Hepatocyte (in vitro differentiated cells): ENCODE measurements at regions not wholly inside any gene's neighbourhood (a gene's known extent, or its start where the extent isn't known, plus 50 kb on each side); places are given as distances from the start of the nearest gene placed in this dataset.
"Not testable (repeated sequence)": the region's sequence is repeated elsewhere in the genome, so short reads cannot be mapped to it uniquely, and the experiment has no call there.

Source experiments
- DNase-seq: peaks from one replicate; pipeline ENCODE4 v3.0.0-alpha.2; 2016; ENCODE audit warnings: low spot score
- H2AFZ ChIP-seq: fragments of 200-600 bp; sonication (generic); 2 replicates; pipeline ENCODE4 v1.6.0; 2016; ENCODE audit warnings: antibody characterized with exemption, mild to moderate bottlenecking
- H3K27ac ChIP-seq: fragments of 200-600 bp; sonication (generic); 2 replicates; pipeline ENCODE4 v1.5.1; 2016; ENCODE audit warnings: mild to moderate bottlenecking
- H3K27me3 ChIP-seq: fragments of 200-600 bp; sonication (generic); 2 replicates; pipeline ENCODE4 v1.6.1; 2016
- H3K36me3 ChIP-seq: fragments of 200-600 bp; sonication (generic); replicated peaks from 2 replicates; pipeline ENCODE4 v1.5.1; 2016; ENCODE audit warnings: low read depth; ENCODE audit not compliant: insufficient read depth
- H3K4me1 ChIP-seq: fragments of 200-600 bp; sonication (generic); 2 replicates; pipeline ENCODE4 v1.5.1; 2016; ENCODE audit warnings: mild to moderate bottlenecking, moderate library complexity; ENCODE audit not compliant: insufficient read depth
- H3K4me2 ChIP-seq: fragments of 200-600 bp; sonication (generic); 2 replicates; pipeline ENCODE4 v1.6.0; 2016
- H3K4me3 ChIP-seq: fragments of 200-600 bp; sonication (generic); 2 replicates; pipeline ENCODE4 v1.5.1; 2016; ENCODE audit warnings: mild to moderate bottlenecking
- H3K79me2 ChIP-seq: fragments of 200-600 bp; sonication (generic); 2 replicates; pipeline ENCODE4 v1.6.0; 2017; ENCODE audit warnings: mild to moderate bottlenecking
- H3K9me2 ChIP-seq: fragments of 200-600 bp; sonication (generic); replicated peaks from 2 replicates; pipeline ENCODE4 v1.6.0; 2017; ENCODE audit warnings: mild to moderate bottlenecking; ENCODE audit not compliant: insufficient read depth
- H3K9me3 ChIP-seq: fragments of 200-600 bp; sonication (generic); 2 replicates; pipeline ENCODE4 v1.5.1; 2016; ENCODE audit warnings: low read depth, mild to moderate bottlenecking
- H4K20me1 ChIP-seq: fragments of 200-600 bp; sonication (generic); 2 replicates; pipeline ENCODE4 v1.6.0; 2016; ENCODE audit warnings: mild to moderate bottlenecking; ENCODE audit not compliant: insufficient read depth, poor library complexity, severe bottlenecking
- EZH2 ChIP-seq: fragments of 200-600 bp; sonication (generic); IDR thresholded peaks from 2 replicates; pipeline ENCODE4 v1.6.1; 2016; ENCODE audit warnings: antibody characterized with exemption, mild to moderate bottlenecking, borderline replicate concordance
- EZH2phosphoT487 ChIP-seq: fragments of 200-600 bp; sonication (generic); IDR thresholded peaks from one replicate; pipeline ENCODE4 v1.6.1; 2018; ENCODE audit warnings: antibody characterized with exemption, mild to moderate bottlenecking, low read depth, moderate library complexity; ENCODE audit not compliant: unreplicated experiment, severe bottlenecking
- WGBS: methylation state at CpG from one replicate; pipeline ENCODE4 v1.1.6; 2016; ENCODE audit warnings: low lambda C conversion rate; ENCODE audit errors: missing lambda C conversion rate; 5-methylcytosine and 5-hydroxymethylcytosine counted together
- TF ChIP-seq, protein P1 (sequence below): fragments of 200-600 bp; sonication (generic); IDR thresholded peaks from 2 replicates; pipeline ENCODE4 v1.5.1; 2016; ENCODE audit warnings: antibody characterized with exemption, mild to moderate bottlenecking; ENCODE audit not compliant: poor library complexity

DNA sequence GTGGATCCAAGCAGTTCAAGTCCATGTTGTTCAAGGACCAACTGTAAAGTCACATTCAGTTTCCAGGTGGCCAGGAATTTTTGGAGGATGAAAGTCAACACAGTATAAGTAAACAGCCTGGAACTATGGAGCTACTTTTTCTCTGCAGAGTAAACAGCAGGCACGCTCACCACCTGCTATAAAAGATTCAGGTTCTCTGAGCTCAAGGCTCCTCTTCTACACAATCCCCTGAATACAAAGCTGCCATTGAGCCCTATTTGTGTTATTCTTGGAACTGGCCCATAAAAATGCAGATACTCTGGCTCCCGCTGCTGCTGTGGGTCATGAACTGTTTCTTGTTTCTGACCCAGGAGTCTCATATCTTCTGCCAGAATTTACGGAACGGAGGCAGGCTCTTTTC, 56.9 kb upstream of the PRR5 start:
- Histone ChIP-seq H4K20me1 (no peaks in the 10 kb centered on the region), H3K36me3 (no peaks in the 10 kb centered on the region), H3K4me1 (peaks cover 16% of the 10 kb centered on the region), H3K27ac (no peak overlapping the region), H3K79me2 (no peaks in the 10 kb centered on the region), H3K4me2 (no peak overlapping the region), H2AFZ (no peak overlapping the region), H3K9me3 (no peaks in the 10 kb centered on the region), H3K4me3 (no peak overlapping the region), H3K27me3 (no peaks in the 10 kb centered on the region), H3K9me2 (no peaks in the 10 kb centered on the region)
- no peak for DNase-seq
- 46% methylated on average over 4 of the region's 4 CpGs for WGBS
- TF ChIP-seq EZH2 (no peak), EZH2phosphoT487 (no peak)
- TF ChIP-seq, protein P1, sequence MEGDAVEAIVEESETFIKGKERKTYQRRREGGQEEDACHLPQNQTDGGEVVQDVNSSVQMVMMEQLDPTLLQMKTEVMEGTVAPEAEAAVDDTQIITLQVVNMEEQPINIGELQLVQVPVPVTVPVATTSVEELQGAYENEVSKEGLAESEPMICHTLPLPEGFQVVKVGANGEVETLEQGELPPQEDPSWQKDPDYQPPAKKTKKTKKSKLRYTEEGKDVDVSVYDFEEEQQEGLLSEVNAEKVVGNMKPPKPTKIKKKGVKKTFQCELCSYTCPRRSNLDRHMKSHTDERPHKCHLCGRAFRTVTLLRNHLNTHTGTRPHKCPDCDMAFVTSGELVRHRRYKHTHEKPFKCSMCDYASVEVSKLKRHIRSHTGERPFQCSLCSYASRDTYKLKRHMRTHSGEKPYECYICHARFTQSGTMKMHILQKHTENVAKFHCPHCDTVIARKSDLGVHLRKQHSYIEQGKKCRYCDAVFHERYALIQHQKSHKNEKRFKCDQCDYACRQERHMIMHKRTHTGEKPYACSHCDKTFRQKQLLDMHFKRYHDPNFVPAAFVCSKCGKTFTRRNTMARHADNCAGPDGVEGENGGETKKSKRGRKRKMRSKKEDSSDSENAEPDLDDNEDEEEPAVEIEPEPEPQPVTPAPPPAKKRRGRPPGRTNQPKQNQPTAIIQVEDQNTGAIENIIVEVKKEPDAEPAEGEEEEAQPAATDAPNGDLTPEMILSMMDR: no peak

DNA sequence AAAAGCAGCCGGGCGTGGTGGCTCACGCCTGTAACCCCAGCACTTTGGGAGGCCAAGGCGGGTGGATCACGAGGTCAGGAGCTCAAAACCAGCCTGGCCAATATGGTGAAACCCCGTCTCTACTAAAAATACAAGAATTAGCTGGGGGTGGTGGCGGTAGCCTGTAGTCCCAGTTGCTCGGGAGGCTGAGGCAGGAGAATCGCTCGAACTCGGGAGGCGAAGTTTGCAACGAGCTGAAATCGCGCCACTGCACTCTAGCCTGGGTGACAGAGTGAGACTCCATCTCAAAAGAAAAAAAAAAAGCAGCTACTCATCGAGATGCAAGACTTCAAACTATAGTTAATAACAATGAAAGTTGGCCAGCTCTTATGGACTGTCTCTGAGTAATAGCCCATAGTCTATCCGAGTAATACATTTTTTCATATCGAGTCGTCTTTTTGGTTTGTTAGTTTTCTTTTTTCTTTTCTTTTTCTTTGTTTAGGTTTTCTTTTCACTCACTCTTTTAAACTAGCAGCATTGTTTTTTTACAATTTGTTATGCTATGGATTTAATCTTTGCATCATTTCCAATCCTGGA, 58.4 kb upstream of the PRR5 start:
- H3K4me3 ChIP-seq, H3K36me3 ChIP-seq, H3K27ac ChIP-seq, H4K20me1 ChIP-seq, H2AFZ ChIP-seq, H3K27me3 ChIP-seq, H3K9me2 ChIP-seq, H3K79me2 ChIP-seq, H3K4me2 ChIP-seq, DNase-seq, H3K9me3 ChIP-seq: not testable (repeated sequence)
- H3K4me1 ChIP-seq: peaks cover 23% of the 10 kb centered on the region
- WGBS: 90% methylated on average over 19 of the region's 19 CpGs

GRCh38 chr22:44642096-44642644, 59.8 kb upstream of the PRR5 start:
- Histone ChIP-seq H3K27ac (no peak overlapping the region), H3K4me3 (no peak overlapping the region), H3K4me2 (no peak overlapping the region), H3K27me3 (no peaks in the 10 kb centered on the region), H3K79me2 (no peaks in the 10 kb centered on the region), H4K20me1 (no peaks in the 10 kb centered on the region), H3K36me3 (no peaks in the 10 kb centered on the region), H3K9me2 (no peaks in the 10 kb centered on the region), H2AFZ (no peak overlapping the region), H3K9me3 (no peaks in the 10 kb centered on the region), H3K4me1 (peaks cover 22% of the 10 kb centered on the region)
- TF ChIP-seq, protein P1: no peak
- no peak for TF ChIP-seq EZH2
- TF ChIP-seq EZH2phosphoT487: no peak
- 72% methylated on average over 10 of the region's 10 CpGs for WGBS
- no peak for DNase-seq

GRCh38 chr22:44640618-44641155, 61.3 kb upstream of the PRR5 start:
- Histone ChIP-seq H3K27ac (no peak overlapping the region), H3K4me1 (peaks cover 22% of the 10 kb centered on the region), H3K36me3 (no peaks in the 10 kb centered on the region), H3K27me3 (no peaks in the 10 kb centered on the region), H2AFZ (no peak overlapping the region), H4K20me1 (no peaks in the 10 kb centered on the region), H3K9me3 (no peaks in the 10 kb centered on the region), H3K79me2 (no peaks in the 10 kb centered on the region), H3K4me3 (no peak overlapping the region), H3K4me2 (no peak overlapping the region), H3K9me2 (no peaks in the 10 kb centered on the region)
- no peak for DNase-seq
- no peak for TF ChIP-seq EZH2phosphoT487
- TF ChIP-seq, protein P1: no peak
- no peak for TF ChIP-seq EZH2
- 91% methylated on average over 12 of the region's 12 CpGs for WGBS
